ENCODE measurements at regions not wholly inside any gene's neighbourhood (a gene's known extent, or its start where the extent isn't known, plus 50 kb on each side); places are given as distances from the start of the nearest gene placed in this dataset.
"Not testable (repeated sequence)": the region's sequence is repeated elsewhere in the genome, so short reads cannot be mapped to it uniquely, and the experiment has no call there.

- Histone ChIP-seq H3K4me1 (ENCODE audit: insufficient read depth, low read length, poor library complexity, severe bottlenecking) (peaks cover 19% of the 10 kb centered on the region), H3K9me2 (replicated peaks; ENCODE audit: low read depth, low read length) (no peaks in the 10 kb centered on the region), H3K4me2 (ENCODE audit: low read depth, low read length, poor library complexity, severe bottlenecking) (no peak overlapping the region)
Observed at GRCh38 chr2:111622859-111623258, 261.1 kb downstream of the ANAPC1 start.

DNA sequence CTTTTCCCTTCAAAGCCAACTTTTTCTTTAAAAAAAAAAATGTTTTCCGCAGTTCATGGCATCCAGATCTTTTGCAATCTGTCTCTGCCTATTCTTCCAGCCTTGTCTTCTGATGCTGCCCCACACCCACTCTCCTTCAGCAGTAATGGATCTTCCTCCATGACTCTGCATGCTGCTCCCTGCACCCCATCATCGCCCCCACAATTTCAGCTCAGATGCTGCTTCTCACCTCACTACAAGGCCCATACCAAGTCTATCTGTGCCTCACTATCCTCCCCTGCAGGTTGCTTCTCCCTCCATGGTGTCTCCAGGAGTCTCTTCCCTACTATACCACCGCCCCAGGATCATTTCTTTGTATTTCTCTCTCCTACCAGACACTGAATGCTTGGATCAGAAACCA, 260.6 kb downstream of the ANAPC1 start:
- H3F3A ChIP-seq (ENCODE audit: low read depth) = no peaks in the 10 kb centered on the region
- H4K20me1 ChIP-seq (ENCODE audit: insufficient read depth, low read length, poor library complexity, severe bottlenecking) = no peaks in the 10 kb centered on the region
- H3K36me3 ChIP-seq (ENCODE audit: insufficient read depth, low read length) = no peaks in the 10 kb centered on the region
- TF ChIP-seq CTCF (conservative IDR thresholded peaks at IDR 0.05; ENCODE audit: low read length) (no peak), EZH2phosphoT487 (IDR thresholded peaks at IDR 0.05; ENCODE audit: borderline replicate concordance) (no peak)
- no peaks in the 10 kb centered on the region for H3K9me3 ChIP-seq (ENCODE audit: insufficient read depth, low read depth, low read length)
- H3K4me3 ChIP-seq (ENCODE audit: low read length, poor library complexity, severe bottlenecking) = no peak overlapping the region
- H3K9ac ChIP-seq (ENCODE audit: low read depth, low read length, poor library complexity, severe bottlenecking) = no peak overlapping the region
- H2AFZ ChIP-seq (ENCODE audit: low read length) = no peak overlapping the region
- H3K27me3 ChIP-seq (ENCODE audit: insufficient read depth, low read length, poor library complexity, severe bottlenecking) = no peaks in the 10 kb centered on the region
- H3K4me1 ChIP-seq (ENCODE audit: insufficient read depth, low read length, poor library complexity, severe bottlenecking) = peaks cover 19% of the 10 kb centered on the region
- no peaks in the 10 kb centered on the region for H3K9me2 ChIP-seq (replicated peaks; ENCODE audit: low read depth, low read length)
- H3K79me2 ChIP-seq (ENCODE audit: insufficient read depth, low read length) = no peaks in the 10 kb centered on the region
- no peak overlapping the region for H3K4me2 ChIP-seq (ENCODE audit: low read depth, low read length, poor library complexity, severe bottlenecking)

More at GRCh38 chr2:111622859-111623258, 261.1 kb downstream of the ANAPC1 start:
- Histone ChIP-seq H3K9ac (ENCODE audit: low read depth, low read length, poor library complexity, severe bottlenecking) (no peak overlapping the region), H3K36me3 (ENCODE audit: insufficient read depth, low read length) (no peaks in the 10 kb centered on the region), H3K79me2 (ENCODE audit: insufficient read depth, low read length) (no peaks in the 10 kb centered on the region), H3K27me3 (ENCODE audit: insufficient read depth, low read length, poor library complexity, severe bottlenecking) (no peaks in the 10 kb centered on the region), H2AFZ (ENCODE audit: low read length) (no peak overlapping the region), H3F3A (ENCODE audit: low read depth) (no peaks in the 10 kb centered on the region), H3K4me3 (ENCODE audit: low read length, poor library complexity, severe bottlenecking) (no peak overlapping the region), H4K20me1 (ENCODE audit: insufficient read depth, low read length, poor library complexity, severe bottlenecking) (no peaks in the 10 kb centered on the region), H3K9me3 (ENCODE audit: insufficient read depth, low read depth, low read length) (no peaks in the 10 kb centered on the region)
- TF ChIP-seq EZH2phosphoT487 (IDR thresholded peaks at IDR 0.05; ENCODE audit: borderline replicate concordance) (no peak), CTCF (conservative IDR thresholded peaks at IDR 0.05; ENCODE audit: low read length) (no peak)

- H3K9ac ChIP-seq (ENCODE audit: low read depth, low read length, poor library complexity, severe bottlenecking) = no peak overlapping the region
- peaks cover 5% of the 10 kb centered on the region; the same call in 1 of the 2 replicates for H3K9me3 ChIP-seq (ENCODE audit: insufficient read depth, low read depth, low read length)
- H2AFZ ChIP-seq (ENCODE audit: low read length) = no peak overlapping the region
- no peaks in the 10 kb centered on the region for H3F3A ChIP-seq (ENCODE audit: low read depth)
- H3K4me1 ChIP-seq (ENCODE audit: insufficient read depth, low read length, poor library complexity, severe bottlenecking) = peaks cover 19% of the 10 kb centered on the region
- peak overlapping the region; percentile 60 for H3K4me2 ChIP-seq (ENCODE audit: low read depth, low read length, poor library complexity, severe bottlenecking)
- H3K36me3 ChIP-seq (ENCODE audit: insufficient read depth, low read length) = no peaks in the 10 kb centered on the region
- H4K20me1 ChIP-seq (ENCODE audit: insufficient read depth, low read length, poor library complexity, severe bottlenecking) = no peaks in the 10 kb centered on the region
- no peaks in the 10 kb centered on the region for H3K27me3 ChIP-seq (ENCODE audit: insufficient read depth, low read length, poor library complexity, severe bottlenecking)
- H3K79me2 ChIP-seq (ENCODE audit: insufficient read depth, low read length) = no peaks in the 10 kb centered on the region
- H3K9me2 ChIP-seq (replicated peaks; ENCODE audit: low read depth, low read length) = no peaks in the 10 kb centered on the region
- no peak overlapping the region for H3K4me3 ChIP-seq (ENCODE audit: low read length, poor library complexity, severe bottlenecking)
- TF ChIP-seq EZH2phosphoT487 (IDR thresholded peaks at IDR 0.05; ENCODE audit: borderline replicate concordance) (no peak), CTCF (conservative IDR thresholded peaks at IDR 0.05; ENCODE audit: low read length) (no peak)
Observed at GRCh38 chr2:111624411-111625156, 259.4 kb downstream of the ANAPC1 start.

- not testable (repeated sequence) for H3K9me3 ChIP-seq (ENCODE audit: insufficient read depth, low read depth, low read length); H3K9ac ChIP-seq (ENCODE audit: low read depth, low read length, poor library complexity, severe bottlenecking); H3F3A ChIP-seq (ENCODE audit: low read depth); H3K9me2 ChIP-seq (replicated peaks; ENCODE audit: low read depth, low read length); H3K27me3 ChIP-seq (ENCODE audit: insufficient read depth, low read length, poor library complexity, severe bottlenecking); H4K20me1 ChIP-seq (ENCODE audit: insufficient read depth, low read length, poor library complexity, severe bottlenecking); H3K4me3 ChIP-seq (ENCODE audit: low read length, poor library complexity, severe bottlenecking); H3K79me2 ChIP-seq (ENCODE audit: insufficient read depth, low read length); H3K36me3 ChIP-seq (ENCODE audit: insufficient read depth, low read length); H2AFZ ChIP-seq (ENCODE audit: low read length)
- H3K4me1 ChIP-seq (ENCODE audit: insufficient read depth, low read length, poor library complexity, severe bottlenecking) = peaks cover 19% of the 10 kb centered on the region
- peak overlapping the region; percentile 60 for H3K4me2 ChIP-seq (ENCODE audit: low read depth, low read length, poor library complexity, severe bottlenecking)
Observed at GRCh38 chr2:111625157-111625537, 258.8 kb downstream of the ANAPC1 start.
